BJ (cell line): ENCODE measurements at regions not wholly inside any gene's neighbourhood (a gene's known extent, or its start where the extent isn't known, plus 50 kb on each side); places are given as distances from the start of the nearest gene placed in this dataset.

Experiments used
- CTCF ChIA-PET: fragments of 350-600 bp; formaldehyde crosslinking; extraction: SDS; loops from one replicate; lab custom pipeline; 2021; ENCODE audit warnings: antibody characterized with exemption, inconsistent platforms; lab: Yijun Ruan, JAX
- POLR2A ChIA-PET: fragments of 300-600 bp; sonication (Branson Sonifier 250); formaldehyde crosslinking; extraction: SDS; loops from one replicate; lab custom pipeline; 2021; ENCODE audit warnings: antibody characterized with exemption; lab: Charles Lee
- DNase-seq: peaks from one replicate; pipeline ENCODE4 v3.0.0-alpha.2; 2011; ENCODE audit warnings: low read depth
- H3K27me3 ChIP-seq: 2 replicates; pipeline ENCODE4 v1.6.0; 2011; ENCODE audit warnings: low read length; ENCODE audit not compliant: control insufficient read depth, insufficient read depth
- H3K36me3 ChIP-seq: 2 replicates; pipeline ENCODE4 v1.5.1; 2011; ENCODE audit warnings: low read length; ENCODE audit not compliant: control insufficient read depth, insufficient read depth
- H3K4me3 ChIP-seq: 2 replicates; pipeline ENCODE4 v1.5.1; 2011; ENCODE audit warnings: low read depth, mild to moderate bottlenecking, control low read depth, low read length
- TF ChIP-seq, protein P1 (sequence below): IDR thresholded peaks from 2 replicates; pipeline ENCODE4 v1.5.1; 2011; ENCODE audit warnings: low read depth, mild to moderate bottlenecking, control low read depth, inconsistent platforms, low read length, moderate library complexity; ENCODE audit not compliant: insufficient read depth

DNA sequence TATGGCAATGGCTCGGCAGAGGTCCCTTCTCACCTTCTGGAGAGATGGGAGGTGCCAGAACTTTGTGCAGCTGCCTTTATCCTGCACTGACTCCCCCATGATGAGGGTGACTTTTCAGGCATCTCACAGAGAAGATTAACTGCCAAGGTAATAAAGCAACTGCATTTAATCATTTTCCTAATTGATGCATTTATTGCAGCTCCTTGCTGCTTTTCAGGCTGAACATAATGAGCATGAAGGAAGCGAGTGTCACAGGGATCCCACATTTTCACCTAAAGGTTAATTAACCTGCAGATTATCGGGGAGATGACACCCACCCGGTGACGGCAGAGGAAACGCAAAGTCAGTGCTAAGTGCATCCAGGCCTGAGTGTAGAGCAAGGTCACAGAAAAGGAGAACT lies 154.3 kb downstream of the ICE1 start:
- ChIA-PET CTCF (no interaction called here), POLR2A (no interaction called here)
- H3K27me3 ChIP-seq, result no peaks in the 10 kb centered on the region
- H3K4me3 ChIP-seq, result no peak overlapping the region
- H3K36me3 ChIP-seq, result no peaks in the 10 kb centered on the region
- DNase-seq, result no peak
- TF ChIP-seq, protein P1, sequence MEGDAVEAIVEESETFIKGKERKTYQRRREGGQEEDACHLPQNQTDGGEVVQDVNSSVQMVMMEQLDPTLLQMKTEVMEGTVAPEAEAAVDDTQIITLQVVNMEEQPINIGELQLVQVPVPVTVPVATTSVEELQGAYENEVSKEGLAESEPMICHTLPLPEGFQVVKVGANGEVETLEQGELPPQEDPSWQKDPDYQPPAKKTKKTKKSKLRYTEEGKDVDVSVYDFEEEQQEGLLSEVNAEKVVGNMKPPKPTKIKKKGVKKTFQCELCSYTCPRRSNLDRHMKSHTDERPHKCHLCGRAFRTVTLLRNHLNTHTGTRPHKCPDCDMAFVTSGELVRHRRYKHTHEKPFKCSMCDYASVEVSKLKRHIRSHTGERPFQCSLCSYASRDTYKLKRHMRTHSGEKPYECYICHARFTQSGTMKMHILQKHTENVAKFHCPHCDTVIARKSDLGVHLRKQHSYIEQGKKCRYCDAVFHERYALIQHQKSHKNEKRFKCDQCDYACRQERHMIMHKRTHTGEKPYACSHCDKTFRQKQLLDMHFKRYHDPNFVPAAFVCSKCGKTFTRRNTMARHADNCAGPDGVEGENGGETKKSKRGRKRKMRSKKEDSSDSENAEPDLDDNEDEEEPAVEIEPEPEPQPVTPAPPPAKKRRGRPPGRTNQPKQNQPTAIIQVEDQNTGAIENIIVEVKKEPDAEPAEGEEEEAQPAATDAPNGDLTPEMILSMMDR, result no peak

DNA sequence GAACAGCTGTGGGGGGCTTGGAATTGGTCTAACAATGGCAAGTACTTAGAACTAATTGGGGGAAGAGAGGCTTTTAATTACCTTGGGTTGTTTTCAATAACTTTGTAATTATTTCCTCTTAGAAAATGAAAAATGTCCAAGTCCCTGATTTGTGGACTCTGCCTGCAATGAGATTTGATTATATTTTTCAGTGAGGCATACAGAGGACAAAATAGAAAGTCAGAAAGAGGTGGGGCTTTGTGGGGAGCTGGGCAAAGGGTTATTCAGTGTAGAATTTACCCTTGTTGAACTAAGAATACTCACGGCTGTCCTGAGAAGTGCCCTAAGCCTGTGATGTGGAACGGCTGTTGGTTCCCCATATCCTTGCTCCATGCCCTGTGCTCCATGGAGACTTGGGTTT lies 153.0 kb downstream of the ICE1 start:
- no peak for DNase-seq
- Histone ChIP-seq H3K27me3 (no peaks in the 10 kb centered on the region), H3K4me3 (no peak overlapping the region), H3K36me3 (no peaks in the 10 kb centered on the region)
- TF ChIP-seq, protein P1, result no peak
- CTCF ChIA-PET, result no interaction called here
- POLR2A ChIA-PET, result no interaction called here

DNA sequence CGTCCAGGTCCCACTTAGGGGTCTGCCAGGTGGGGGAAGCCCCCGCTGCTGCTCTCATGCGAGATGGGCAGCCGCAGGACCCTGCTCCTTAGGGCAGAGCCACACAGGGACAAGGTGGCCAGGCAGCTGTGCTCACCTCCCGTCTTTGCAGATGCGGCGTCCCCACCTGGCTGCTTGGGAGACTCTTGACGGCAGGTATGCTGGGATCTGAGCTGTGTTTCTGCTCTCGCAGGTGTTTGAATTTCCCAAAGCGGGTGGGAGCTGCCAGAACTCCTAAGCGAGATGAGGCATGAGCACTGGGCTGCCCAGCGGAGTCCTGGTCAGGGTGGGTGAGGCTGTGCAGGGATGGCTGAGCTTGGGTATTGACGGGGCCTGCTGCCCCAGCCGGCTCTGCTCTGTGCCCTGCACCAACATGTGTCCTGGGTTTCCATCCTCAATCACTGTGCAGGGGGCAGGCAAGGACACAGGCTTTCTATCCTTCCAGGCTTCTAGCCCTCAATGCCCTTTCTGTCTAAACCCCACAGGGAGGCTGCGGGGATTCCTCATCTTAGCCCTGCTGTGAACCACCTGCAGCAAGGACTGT lies 151.4 kb downstream of the ICE1 start:
- Histone ChIP-seq H3K36me3 (no peaks in the 10 kb centered on the region), H3K4me3 (no peak overlapping the region), H3K27me3 (no peaks in the 10 kb centered on the region)
- no peak for DNase-seq
- POLR2A ChIA-PET, result no interaction called here
- CTCF ChIA-PET, result interaction anchor here (0.7 kb wide), 1 partner anchor 12 kb away, joined by 4 read pairs; no protein-coding TSS in a partner anchor
- TF ChIP-seq, protein P1, result no peak

DNA sequence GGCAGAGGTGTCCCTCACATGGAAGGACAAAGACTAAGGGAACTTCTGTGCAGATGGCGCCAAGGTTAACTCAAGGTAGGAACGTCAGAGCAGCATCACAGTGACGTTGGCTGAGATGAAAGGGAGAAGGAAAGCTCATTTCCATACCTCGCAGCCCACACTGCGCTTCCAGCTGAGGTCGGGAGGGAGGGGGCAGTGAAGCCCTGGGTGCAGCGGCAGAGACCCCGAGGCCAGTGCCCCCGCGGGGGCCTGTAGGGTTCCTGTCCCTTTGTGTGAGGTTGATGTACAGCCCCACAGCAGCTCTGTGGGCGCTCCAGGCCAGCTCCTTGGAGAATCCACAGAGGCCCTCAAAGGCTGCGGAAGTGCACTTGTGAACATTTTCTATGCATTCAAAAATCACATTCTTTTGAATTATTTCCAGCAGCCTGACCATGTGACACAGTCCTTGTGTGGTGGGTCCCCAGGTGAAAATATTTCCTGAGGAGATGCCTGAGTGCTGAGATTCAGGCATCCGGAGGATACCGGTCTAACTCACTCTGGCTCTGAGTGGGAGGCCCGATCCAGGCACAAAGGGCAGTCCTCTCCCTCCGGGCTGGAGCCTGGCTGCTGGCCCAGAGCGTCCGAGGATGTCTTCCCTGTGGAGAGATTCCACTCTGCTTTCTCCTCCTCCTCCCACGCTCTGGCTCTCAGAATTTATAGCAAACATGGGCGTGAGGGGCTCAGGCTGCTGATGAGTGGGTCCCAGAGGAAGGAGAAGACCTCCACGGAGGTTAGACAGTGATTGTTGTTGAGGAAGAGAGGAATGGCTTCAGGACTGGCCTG lies 150.7 kb downstream of the ICE1 start:
- DNase-seq, result no peak
- H3K36me3 ChIP-seq, result no peaks in the 10 kb centered on the region
- TF ChIP-seq, protein P1, result no peak
- no peak overlapping the region for H3K4me3 ChIP-seq
- ChIA-PET POLR2A (no interaction called here), CTCF (interaction anchor here (0.7 kb wide), 1 partner anchor 11 kb away, joined by 4 read pairs; no protein-coding TSS in a partner anchor)
- H3K27me3 ChIP-seq, result no peaks in the 10 kb centered on the region

DNA sequence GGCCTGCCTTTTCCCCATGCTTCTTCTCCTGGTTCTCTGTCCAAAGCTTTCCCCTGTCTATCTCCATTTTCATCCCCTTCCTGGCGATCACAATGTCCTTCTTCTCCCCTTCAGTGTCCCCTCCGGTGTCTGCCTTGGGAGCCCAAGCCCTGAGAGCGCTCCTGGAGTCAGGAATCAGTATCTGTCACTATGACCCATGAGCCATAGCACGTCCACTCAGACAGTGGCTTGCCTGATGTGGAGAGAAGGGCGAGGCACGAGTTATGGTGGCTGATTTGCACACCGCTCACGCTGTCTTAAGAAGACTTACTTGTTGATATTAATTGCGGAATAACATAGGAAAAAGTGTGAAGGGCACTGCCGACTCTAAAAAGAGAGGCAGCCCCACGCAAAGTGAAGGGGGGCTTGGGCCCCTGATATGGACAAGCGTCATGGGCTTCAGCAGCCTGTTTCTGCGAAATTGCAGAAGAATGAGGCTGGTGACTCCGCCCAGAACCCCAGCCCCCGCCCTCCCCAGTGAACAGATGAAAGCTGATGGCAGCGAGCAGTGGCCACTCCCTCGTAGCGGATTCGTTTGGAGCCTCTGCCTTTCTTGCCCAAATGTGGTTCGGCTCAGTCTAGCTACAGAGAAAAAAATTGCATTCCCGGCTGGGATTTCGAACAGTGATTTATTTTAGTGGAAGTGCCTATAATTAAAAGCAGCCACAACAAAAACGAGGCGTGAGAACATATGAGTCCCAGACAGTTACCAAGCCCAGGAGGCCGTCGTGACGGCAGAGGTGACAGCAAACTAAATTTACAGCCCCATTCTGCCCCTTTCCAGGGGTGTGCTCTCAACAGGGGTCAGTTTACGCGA lies 149.8 kb downstream of the ICE1 start:
- H3K4me3 ChIP-seq, result no peak overlapping the region
- no peaks in the 10 kb centered on the region for H3K36me3 ChIP-seq
- ChIA-PET POLR2A (no interaction called here), CTCF (no interaction called here)
- no peaks in the 10 kb centered on the region for H3K27me3 ChIP-seq
- no peak for DNase-seq
- TF ChIP-seq, protein P1, result no peak
